HG03045 (cell line): ENCODE measurements at regions not wholly inside any gene's neighbourhood (a gene's known extent, or its start where the extent isn't known, plus 50 kb on each side); places are given as distances from the start of the nearest gene placed in this dataset.
"Not testable (repeated sequence)": the region's sequence is repeated elsewhere in the genome, so short reads cannot be mapped to it uniquely, and the experiment has no call there.

Source experiments
- ATAC-seq: cut with Tn5 transposase; IDR thresholded peaks from one replicate; pipeline ENCODE4 v1.9.1; 2021; ENCODE audit warnings: mild to moderate bottlenecking, moderate library complexity; ENCODE audit not compliant: unreplicated experiment

DNA sequence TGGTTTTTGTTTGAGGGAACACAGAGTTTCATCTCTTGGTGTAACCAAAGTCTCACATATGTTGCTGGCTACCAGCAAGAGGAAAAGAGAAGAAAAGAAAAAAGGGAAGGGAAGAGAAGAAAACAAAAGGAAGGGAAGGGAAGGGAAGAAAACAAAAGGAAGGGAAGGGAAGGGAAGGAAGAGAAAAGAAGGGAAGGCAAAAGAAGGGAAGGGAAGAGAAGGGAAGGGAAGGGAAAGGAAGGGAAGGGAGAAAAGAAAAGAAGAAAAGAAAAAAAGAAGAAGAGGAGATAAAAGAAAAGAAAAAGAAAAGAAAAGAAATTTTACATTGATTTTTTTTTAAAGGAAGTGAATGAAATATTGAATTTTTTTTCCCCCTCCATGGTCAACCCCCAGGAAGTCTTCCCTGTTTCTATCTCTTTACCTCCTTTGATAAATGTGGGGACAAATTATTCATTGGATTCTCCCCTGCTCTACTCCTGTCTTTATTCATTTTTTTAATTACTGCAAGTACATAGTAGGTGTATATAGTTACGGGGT lies 228.0 kb downstream of the SHOX start:
- ATAC-seq = no peak

DNA sequence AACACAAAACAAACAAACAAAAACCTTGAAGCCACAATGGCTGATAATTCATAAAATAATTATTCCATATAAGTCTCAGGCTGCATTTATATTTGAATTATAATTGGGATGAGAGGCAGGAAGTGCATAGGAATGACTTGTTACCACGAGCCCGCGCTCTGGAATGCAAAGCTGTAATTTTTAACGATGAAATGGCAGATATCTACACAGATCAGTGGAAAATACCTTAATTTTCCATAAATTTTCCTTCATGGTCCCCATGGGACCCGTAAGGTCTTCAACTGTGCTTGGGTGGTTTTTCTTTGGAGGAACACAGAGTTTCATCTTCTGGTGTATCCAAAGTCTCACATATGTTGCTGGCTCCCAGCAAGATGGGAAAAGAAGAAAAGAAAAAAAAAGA lies 226.8 kb downstream of the SHOX start:
- ATAC-seq = no peak

DNA sequence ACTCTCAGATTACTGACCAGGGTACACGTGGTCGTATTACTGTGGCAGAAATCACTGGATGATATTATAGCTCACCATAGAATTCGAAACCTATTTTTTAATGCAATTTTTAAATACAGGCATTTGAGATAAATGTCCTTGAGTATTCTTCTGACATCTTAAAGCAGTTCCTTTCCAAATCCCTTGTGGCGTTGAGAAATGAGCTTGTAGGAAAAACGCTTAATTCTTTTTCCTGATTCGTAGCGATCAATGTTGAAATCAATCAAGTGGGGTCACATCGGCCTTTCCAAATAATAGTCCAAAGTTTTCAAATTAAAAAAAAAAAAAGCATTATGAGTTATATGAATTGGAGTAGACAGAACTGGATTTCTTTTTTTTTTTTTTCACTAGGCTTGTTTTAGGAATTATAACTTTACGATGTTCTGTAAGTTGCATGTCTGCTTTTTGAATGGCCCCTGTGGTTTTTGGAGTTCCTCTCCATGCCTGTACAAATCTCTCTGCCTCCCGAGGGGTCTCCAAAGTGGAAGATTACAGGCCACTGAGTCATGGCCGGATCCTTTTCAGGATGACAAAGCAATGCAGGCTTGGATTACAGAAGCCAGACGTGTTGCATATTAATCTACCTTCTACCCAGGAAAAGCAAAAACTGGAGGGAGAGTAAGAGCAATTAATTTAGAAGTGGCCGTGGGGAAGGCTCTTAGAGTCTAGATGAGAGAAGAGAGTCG lies 226.1 kb downstream of the SHOX start:
- no peak for ATAC-seq

DNA sequence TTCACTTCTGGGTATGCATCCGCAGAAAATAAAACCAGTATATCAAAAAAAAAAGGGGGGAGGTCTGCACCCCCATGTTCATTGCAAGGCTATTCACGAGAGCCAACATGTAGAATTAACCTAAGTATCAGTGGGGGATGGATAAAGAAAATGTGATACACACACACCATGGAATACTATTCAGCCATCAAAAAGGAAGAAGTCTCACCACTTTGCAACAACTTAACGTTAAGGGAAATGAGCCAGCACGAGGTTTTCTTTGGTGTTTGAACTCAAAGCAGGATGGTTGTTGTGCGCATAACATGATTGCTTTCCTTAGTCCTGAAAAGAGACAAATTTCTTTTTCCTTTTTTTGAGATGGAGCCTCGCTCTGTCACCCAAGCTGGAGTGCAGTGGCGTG lies 222.7 kb downstream of the SHOX start:
- ATAC-seq = no peak

DNA sequence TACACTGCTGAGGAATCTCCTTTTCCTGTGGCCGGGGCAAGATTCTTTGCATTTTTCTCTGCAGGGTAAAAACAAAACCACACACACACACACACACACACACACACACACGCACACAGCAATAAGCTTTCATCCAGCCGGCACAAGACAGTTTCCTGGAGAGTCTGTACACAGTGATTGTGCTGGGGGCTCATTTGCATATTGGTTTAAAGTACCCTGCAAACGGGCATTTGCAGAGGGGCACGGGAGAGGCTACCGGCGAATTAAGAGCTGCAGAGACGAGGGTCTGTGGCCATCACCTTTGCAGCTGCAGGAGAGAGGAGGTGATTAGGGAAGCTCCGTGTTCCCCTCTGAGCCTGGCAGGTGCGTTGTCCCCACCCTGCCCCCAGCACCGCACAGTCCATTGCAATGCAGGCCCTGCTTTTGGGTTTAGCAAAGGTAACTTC lies 219.9 kb downstream of the SHOX start:
- ATAC-seq = no peak

DNA sequence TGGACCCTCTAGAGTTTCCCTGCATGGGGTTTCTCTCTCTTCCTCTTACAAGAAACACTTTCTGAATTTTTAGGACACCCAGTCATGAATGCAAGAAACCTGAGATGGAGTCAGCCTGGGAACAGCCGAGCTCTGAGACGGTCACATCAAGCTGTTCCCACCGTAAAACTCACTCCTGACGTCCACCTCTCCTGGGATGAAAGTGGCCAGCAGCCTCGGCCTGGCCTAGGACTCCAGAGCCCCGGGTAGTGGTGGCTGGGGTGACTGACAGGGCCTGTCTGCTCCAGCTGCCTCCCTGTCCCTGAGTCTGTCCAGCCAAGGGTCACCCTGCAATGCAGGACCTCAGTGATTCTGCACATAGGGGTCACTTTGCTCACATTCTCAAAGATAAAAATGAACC lies 217.8 kb downstream of the SHOX start:
- ATAC-seq = no peak

DNA sequence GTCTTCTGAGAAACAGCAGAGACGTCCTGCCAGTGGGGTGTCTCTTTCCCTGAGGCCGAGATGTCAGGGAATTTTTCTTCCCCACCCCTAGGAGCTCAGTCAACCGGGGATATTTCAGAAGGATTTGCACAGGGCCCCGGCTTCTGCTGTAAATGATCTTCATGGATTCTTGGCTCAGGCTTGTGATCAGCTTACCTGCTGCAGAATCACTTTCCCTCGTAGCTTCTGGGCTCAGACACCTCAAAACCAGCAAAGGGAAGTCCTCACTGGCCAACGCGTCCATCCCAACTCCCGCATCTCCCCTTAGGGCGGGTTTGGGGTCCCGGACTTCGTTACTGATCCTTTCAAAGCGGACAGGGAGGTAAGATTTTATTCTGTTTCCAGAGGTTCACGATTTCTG lies 212.7 kb downstream of the SHOX start:
- no peak for ATAC-seq

DNA sequence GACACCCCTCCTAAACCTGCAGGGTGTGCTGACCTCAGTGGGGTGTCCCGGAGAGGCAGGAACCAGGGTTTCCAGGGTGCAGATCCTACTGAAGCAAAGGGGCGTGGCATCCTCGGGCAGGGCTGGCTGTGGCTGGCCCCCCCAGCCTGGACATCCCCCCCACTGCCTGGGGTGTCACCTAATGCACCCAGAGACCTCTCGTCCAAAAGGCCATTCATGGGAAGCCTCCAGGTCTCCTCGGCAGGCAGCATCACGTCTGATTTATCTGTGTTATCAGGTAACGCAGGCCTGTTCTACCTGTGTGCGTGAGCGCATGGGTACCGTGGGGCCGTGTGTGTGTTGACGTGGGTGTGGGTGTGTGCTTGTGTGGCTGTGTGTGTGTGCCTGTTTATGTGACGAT lies 210.0 kb downstream of the SHOX start:
- ATAC-seq = no peak

DNA sequence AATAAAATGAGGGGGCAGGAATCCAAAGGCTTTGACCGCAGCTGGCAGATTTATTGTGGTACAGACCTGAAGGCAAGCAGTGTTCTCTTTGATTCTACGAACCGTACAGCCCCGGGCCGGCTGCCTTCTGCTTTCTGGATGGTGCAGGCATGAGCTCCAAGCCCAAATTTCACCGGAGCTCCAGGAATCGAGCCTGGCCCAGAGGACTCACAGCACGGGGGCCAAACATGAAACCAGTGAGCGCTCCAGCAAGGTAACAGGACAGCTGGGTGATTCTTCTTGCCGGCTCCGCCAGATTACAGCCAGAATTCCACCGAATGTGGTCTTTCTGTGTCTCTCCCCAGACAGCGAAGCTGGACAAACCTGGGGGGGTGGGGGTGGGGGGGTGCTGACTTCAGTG lies 208.1 kb downstream of the SHOX start:
- not testable (repeated sequence) for ATAC-seq

DNA sequence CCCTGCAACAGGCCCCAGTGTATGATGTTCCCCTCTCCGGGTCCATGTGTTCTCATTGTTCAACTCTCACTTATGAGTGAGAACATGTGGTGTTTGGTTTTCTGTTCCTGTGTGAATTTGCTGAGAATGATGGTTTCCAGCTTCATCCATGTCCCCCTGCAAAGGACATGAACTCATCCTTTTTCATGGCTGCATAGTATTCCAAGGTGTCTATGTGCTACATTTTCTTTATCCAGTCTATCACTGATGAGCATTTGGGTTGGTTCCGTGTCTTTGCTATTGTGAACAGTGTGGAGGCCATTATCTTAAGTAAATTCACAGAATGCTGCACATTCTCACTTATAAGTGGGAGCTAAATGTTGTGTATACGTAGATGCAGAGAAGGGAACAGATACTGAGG lies 205.3 kb downstream of the SHOX start:
- not testable (repeated sequence) for ATAC-seq

DNA sequence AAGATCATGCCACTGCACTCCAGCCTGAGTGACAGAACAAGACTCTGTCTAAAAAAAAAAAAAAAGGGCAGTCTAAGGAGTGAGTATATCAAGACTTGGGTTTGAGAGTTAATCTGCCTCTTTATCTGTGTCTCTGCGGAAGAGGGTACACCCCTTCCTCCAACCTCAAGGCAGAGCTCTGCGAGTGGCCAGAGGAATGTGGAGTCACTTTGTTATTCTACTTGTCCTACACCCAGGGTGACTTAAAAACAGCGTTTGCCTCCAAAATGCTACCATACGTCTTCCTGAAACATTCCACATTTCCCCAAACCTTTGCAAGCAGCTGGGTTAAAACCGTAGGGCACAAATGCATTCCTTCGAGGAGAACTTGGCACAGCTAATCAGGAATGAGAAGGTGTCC lies 199.9 kb downstream of the SHOX start:
- no peak for ATAC-seq

DNA sequence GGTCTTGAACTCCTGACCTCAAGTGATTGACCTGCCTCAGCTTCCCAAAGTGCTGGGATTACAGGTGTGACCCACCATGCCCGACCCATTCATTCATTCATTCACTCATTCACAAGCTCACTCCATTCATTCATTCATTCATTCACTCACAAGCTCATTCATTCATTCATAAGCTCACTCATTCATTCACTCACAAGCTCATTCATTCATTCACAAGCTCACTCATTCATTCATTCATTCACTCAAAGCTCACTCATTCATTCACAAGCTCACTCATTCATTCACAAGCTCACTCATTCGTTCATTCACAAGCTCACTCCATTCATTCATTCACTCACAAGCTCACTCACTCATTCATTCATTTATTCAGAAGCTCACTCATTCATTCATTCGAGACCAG lies 198.6 kb downstream of the SHOX start:
- ATAC-seq = no peak

DNA sequence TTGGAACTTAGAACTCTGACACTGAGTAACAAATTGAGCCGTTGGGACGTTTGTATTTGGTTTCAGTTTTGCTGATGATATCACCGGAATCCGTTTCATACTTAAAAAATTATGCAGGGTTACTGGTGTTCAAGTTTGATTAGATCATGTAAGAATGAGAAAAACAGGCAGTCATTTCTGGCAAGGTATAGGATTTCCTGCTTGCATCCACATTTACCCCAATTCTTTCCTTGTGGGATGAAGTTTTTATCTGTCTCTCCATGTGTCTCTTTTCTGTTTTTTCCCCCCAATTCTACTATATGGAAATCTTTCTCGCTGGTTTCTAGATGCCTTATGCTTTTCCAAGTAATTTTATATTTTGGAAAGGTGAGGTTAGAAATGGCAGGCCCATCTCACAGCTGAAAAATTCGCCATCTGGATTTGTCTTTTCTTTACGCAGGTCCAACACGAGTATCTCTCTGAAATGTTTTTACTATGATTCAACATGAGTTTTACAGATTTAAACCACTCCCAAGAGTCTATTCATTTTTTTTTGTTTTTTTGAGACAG lies 197.9 kb downstream of the SHOX start:
- ATAC-seq = no peak

DNA sequence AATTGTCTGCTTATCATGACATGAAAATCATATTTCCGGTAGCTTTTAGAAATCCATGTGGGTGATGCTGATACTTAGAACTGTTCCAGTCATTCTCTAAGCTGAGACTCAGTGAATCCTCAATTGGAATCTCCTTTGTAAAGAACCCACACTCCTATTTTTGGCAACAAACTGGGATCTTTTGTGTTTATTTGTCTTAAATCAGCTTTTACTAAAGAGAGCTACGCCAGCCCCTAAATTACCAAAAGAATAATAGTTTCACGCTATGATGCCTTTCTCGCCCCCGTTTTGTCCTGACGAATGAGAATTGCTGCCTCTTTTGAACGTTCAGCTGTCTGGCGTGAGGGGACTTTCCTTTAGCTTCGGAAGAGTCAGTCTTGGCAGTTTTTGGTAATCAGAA lies 195.9 kb downstream of the SHOX start:
- no peak for ATAC-seq

DNA sequence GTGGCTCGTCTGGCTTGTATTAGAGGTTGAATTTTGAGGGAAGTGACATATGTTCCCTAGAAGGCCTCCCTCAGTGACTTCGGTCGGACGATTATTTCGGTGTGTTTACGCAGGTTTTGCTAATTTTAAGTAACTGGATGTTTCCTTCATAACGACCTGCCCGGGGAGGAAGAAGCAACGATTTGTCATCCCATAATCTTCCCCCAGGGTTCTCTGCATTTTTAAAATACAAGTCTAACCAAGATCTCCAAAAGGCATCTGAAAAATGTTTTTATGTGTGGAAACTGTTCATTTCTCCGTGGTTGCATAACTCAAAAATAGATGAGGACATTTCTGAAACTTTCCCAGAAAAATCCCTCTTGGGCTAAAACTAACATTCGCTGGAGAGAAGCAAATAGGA lies 195.4 kb downstream of the SHOX start:
- no peak for ATAC-seq

DNA sequence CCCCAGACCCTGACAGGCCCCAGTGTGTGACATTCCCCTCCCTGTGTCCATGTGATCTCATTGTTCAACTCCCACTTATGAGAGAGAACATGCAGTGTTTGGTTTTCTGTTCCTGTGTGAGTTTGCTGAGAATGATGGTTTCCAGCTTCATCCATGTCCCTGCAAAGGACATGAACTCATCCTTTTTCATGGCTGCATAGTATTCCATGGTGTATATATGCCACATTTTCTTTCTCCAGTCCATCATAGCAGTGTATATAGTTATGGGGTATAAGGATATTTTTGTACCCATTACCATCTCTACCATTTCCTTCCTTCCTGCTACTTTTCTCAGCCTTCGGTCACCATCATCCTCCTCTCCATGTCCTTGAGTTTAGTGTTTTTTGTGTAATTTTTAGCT lies 192.5 kb downstream of the SHOX start:
- not testable (repeated sequence) for ATAC-seq

DNA sequence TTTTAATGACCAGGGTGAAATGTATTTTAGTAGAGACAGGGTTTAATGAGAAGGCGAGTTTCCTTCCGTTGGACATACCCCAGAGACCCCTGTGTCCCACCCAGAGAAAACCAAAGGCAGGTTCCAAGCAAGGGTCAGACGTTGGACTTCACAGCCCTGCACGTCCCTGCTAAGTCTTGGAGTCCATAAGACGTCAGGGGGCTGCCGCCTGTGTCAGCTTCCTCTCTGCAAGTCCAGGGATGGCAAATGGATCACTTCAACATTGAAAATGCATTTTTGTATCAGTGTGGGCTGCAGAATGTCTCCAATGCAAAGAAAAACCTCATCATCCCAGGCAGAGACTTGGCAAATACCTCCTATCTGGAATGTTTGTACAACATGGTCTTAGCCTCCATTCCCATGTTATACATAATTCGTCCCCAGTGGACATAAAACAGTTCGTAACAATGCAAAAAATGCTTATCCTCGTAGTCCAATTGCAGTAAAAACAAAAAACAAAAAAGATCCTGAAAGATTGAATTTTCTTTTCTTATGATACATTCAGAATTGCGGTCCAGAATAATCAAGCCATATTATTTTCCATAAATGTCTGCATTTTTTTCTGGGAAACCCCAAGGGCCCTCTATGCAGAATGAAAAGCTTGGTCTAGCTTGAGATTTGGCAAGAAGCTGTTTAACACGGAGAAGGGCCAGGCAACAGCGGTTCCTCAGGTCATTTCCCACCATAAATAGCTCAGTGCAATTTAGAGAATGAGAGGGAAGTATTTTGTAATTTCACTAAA lies 190.9 kb downstream of the SHOX start:
- no peak for ATAC-seq

DNA sequence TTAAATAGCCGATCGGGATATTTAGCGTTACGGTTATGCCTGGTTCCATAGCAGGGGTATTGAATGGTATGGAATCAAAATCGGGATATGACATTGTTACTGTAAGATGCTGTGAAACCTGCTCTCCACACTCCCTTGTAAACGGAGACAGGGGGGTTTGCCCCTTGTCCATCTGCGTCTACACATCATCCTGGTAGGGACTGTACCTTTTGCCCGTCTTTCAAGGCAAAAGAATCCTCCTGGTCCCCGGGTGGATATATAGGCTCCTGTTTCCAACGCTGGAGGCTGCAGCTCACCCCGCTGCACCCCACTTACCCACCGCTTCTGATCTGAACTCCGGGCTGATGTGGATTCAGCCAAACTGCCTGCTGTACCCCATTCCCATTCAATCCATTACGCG lies 189.1 kb downstream of the SHOX start:
- no peak for ATAC-seq

DNA sequence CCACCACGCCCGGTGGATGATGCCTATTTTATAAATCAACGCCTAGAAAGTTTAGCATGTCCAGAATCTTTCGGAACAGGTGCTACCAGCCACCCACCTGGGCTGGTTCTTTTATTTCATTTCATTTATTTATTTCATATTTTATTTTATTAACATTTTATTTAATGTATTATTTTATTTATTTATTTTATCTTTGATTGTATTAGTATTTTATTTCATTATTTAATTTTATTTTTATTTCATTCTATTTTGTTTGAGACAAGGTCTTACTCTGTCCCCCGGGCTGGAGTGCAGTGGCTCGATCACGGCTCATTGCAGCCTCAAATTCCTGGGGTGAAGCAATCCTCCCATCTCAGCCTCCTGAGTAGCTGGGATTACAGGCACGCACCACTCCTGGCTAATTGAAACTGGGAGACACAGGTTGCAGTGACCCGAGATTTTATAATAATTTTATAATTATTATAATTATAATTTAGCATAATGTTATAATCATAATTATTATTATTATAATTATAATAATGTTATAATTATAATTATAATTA lies 187.2 kb downstream of the SHOX start:
- no peak for ATAC-seq

DNA sequence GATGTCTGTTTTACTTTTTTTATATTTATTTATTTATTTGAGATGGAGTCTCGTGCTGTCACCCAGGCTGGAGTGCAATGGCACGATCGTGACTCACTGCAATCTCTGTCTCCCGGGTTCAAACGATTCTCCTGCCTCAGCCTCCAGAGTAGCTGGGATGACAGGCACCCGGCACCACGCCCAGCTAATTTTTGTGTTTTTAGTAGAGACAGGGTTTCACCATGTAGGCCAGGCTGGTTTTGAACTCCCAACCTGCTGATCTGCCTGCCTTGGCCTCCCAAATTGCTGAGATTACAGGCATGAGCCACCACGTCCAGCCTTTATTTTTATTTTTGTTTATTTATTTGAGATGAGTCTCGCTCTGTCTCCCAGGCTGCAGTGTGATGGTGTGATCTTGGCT lies 186.6 kb downstream of the SHOX start:
- not testable (repeated sequence) for ATAC-seq

DNA sequence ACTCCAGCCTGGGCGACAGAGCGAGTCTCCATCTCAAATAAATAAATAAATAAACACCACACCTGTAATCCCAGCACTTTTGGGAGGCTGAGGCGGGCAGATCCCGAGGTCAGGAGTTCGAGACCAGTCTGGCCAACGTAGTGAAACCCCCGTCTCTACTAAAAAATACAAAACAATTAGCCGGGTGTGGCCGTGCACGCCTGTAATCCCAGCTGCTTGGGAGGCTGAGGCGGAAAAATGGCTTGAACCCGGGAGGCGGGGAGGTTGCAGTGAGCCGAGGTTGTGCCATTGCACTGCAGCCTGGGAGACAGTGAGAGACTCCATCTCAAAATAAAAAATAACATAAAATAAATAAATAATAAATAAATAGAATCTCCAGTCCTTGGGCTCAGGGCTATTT lies 185.8 kb downstream of the SHOX start:
- no peak for ATAC-seq

DNA sequence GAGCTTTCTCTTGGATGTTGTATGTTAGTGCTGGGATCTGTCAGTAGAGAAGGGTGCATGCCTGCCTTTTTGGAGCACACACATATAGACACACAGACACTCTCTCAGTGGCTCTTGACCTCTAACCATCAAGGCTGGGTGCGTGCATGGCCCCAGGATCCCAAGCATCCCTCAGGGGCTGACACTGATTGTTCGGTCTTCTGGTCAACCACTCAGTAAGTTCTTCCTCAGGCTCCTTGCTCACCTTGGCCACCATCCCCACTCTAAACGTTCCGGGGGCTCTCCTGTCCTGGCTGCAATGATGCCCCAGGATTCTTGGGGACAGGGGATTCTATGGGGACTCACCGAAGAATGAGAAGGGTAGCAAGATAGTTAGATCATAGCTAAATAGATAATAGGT lies 179.6 kb downstream of the SHOX start:
- no peak for ATAC-seq
